ENCODE measurements at regions not wholly inside any gene's neighbourhood (a gene's known extent, or its start where the extent isn't known, plus 50 kb on each side); places are given as distances from the start of the nearest gene placed in this dataset.

DNA sequence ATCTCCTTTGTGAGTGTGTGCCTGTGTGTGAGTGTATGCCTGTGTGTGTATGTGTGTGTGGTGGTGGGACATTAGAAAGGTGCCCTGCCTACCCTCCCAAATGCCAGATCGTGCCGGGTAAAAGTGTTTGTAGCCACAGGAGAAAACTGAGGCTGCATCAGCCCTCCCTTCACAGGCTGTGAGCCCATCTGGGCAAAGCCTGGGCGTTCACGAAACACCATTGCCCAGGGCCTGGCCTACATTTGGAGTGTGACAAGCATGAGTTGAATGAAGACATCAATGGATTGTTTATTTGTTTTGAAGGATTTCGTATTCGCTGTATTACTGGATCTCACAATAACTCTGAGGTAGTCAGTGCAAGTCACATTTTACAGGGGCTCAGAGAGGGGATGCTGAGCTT lies 270.8 kb downstream of the NSG2 start:
- TF ChIP-seq POLR2A (IDR thresholded peaks at IDR 0.05), result no peak
- TF ChIP-seq, protein P1, sequence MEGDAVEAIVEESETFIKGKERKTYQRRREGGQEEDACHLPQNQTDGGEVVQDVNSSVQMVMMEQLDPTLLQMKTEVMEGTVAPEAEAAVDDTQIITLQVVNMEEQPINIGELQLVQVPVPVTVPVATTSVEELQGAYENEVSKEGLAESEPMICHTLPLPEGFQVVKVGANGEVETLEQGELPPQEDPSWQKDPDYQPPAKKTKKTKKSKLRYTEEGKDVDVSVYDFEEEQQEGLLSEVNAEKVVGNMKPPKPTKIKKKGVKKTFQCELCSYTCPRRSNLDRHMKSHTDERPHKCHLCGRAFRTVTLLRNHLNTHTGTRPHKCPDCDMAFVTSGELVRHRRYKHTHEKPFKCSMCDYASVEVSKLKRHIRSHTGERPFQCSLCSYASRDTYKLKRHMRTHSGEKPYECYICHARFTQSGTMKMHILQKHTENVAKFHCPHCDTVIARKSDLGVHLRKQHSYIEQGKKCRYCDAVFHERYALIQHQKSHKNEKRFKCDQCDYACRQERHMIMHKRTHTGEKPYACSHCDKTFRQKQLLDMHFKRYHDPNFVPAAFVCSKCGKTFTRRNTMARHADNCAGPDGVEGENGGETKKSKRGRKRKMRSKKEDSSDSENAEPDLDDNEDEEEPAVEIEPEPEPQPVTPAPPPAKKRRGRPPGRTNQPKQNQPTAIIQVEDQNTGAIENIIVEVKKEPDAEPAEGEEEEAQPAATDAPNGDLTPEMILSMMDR (IDR thresholded peaks at IDR 0.05), result no peak

Data from gastroesophageal sphincter (tissue), 3 donors.